GM12878 (cell line): ENCODE measurements at regions not wholly inside any gene's neighbourhood (a gene's known extent, or its start where the extent isn't known, plus 50 kb on each side); places are given as distances from the start of the nearest gene placed in this dataset.
A peak's percentile ranks its signal among the peaks of the same experiment; 100 is the strongest.

Experiments
- ATF3 ChIP-seq: IDR thresholded peaks from 2 replicates; pipeline ENCODE4 v1.6.1; 2011; ENCODE audit warnings: low read depth, mild to moderate bottlenecking, low read length, moderate library complexity, borderline replicate concordance; ENCODE audit errors: extremely low read depth
- BMI1 ChIP-seq: fragments of 450-650 bp; IDR thresholded peaks from 2 replicates; pipeline ENCODE4 v1.6.1; 2016; ENCODE audit warnings: mild to moderate bottlenecking, moderate library complexity, borderline replicate concordance
- CUX1 ChIP-seq: IDR thresholded peaks from 2 replicates; pipeline ENCODE4 v1.6.1; 2012; ENCODE audit warnings: improper control_type of control experiment, low read depth, low read length; ENCODE audit not compliant: insufficient replicate concordance
- DPF2 ChIP-seq: fragments of 450-650 bp; IDR thresholded peaks from 2 replicates; pipeline ENCODE4 v1.6.1; 2017; ENCODE audit warnings: mild to moderate bottlenecking
- HDAC6 ChIP-seq: fragments of 200-600 bp; sonication (generic); IDR thresholded peaks from one replicate; pipeline ENCODE4 v1.8.0; 2017; ENCODE audit warnings: antibody characterized with exemption; ENCODE audit not compliant: unreplicated experiment
- IKZF1 ChIP-seq: fragments of 450-650 bp; conservative IDR thresholded peaks from 2 replicates; pipeline ENCODE4 v1.6.1; 2017; ENCODE audit warnings: antibody characterized with exemption, mild to moderate bottlenecking
- LARP7 ChIP-seq: fragments of 450-650 bp; IDR thresholded peaks from 2 replicates; pipeline ENCODE4 v1.6.1; 2017; ENCODE audit warnings: mild to moderate bottlenecking
- MYB ChIP-seq: fragments of 150-350 bp; IDR thresholded peaks from 2 replicates; pipeline ENCODE4 v1.6.1; 2014; ENCODE audit warnings: mild to moderate bottlenecking, low read depth, low read length, borderline replicate concordance
- PAX5 ChIP-seq: IDR thresholded peaks from 2 replicates; pipeline ENCODE4 v1.6.1; 2011; ENCODE audit warnings: low read depth, low read length, borderline replicate concordance
- RBBP5 ChIP-seq: fragments of 200-600 bp; sonication (generic); conservative IDR thresholded peaks from 2 replicates; pipeline ENCODE4 v1.6.1; 2016
- RUNX3 ChIP-seq: IDR thresholded peaks from 2 replicates; pipeline ENCODE4 v1.6.1; 2012; ENCODE audit warnings: low read length, inconsistent platforms
- SIN3A ChIP-seq: IDR thresholded peaks from 2 replicates; pipeline ENCODE4 v1.6.1; 2012; ENCODE audit warnings: low read depth, low read length, improper control_type of control experiment
- SMAD1 ChIP-seq: fragments of 450-650 bp; IDR thresholded peaks from 2 replicates; pipeline ENCODE4 v1.6.1; 2018; ENCODE audit warnings: mild to moderate bottlenecking, low read depth; ENCODE audit not compliant: partially characterized antibody
- SUPT20H ChIP-seq: IDR thresholded peaks from 2 replicates; pipeline ENCODE4 v1.6.1; 2011; ENCODE audit warnings: low read depth, mild to moderate bottlenecking, low read length, moderate library complexity, borderline replicate concordance; ENCODE audit not compliant: control insufficient read depth
- USF2 ChIP-seq: IDR thresholded peaks from 2 replicates; pipeline ENCODE4 v1.6.1; 2011; ENCODE audit warnings: low read depth, low read length, improper control_type of control experiment, borderline replicate concordance
- ZBTB40 ChIP-seq: fragments of 450-650 bp; IDR thresholded peaks from 2 replicates; pipeline ENCODE4 v1.6.1; 2016; ENCODE audit warnings: mild to moderate bottlenecking, moderate library complexity, borderline replicate concordance
- ZSCAN29 ChIP-seq: fragments of 450-650 bp; IDR thresholded peaks from 2 replicates; pipeline ENCODE4 v1.6.1; 2017; ENCODE audit warnings: mild to moderate bottlenecking, moderate library complexity

GRCh38 chr6:26205625-26206574, 118.7 kb downstream of the HFE start (continued):
- TF ChIP-seq SIN3A = no peak
- TF ChIP-seq SMAD1 = no peak
- no peak for TF ChIP-seq HDAC6
- TF ChIP-seq ZBTB40 = peak; percentile 35; the same call in 1 of the 2 replicates
- peak; percentile 29 for TF ChIP-seq CUX1
- TF ChIP-seq ATF3 = no peak
- no peak; the same call in 1 of the 2 replicates for TF ChIP-seq BMI1
- TF ChIP-seq MYB = no peak
- TF ChIP-seq DPF2 = no peak
- TF ChIP-seq ZSCAN29 = no peak
- TF ChIP-seq PAX5 = no peak
- peak; percentile 55 for TF ChIP-seq RUNX3
- no peak for TF ChIP-seq LARP7
- no peak for TF ChIP-seq USF2
- no peak for TF ChIP-seq SUPT20H
- peak; percentile 81 for TF ChIP-seq IKZF1
- no peak for TF ChIP-seq RBBP5
